SKM-1 (cell line): ENCODE measurements at regions not wholly inside any gene's neighbourhood (a gene's known extent, or its start where the extent isn't known, plus 50 kb on each side); places are given as distances from the start of the nearest gene placed in this dataset.
"Not testable (repeated sequence)": the region's sequence is repeated elsewhere in the genome, so short reads cannot be mapped to it uniquely, and the experiment has no call there.

Experiments
- DNase-seq: peaks from one replicate; lab custom pipeline; 2025; ENCODE audit not compliant: unreplicated experiment; lab: John Stamatoyannopoulos, UW

DNA sequence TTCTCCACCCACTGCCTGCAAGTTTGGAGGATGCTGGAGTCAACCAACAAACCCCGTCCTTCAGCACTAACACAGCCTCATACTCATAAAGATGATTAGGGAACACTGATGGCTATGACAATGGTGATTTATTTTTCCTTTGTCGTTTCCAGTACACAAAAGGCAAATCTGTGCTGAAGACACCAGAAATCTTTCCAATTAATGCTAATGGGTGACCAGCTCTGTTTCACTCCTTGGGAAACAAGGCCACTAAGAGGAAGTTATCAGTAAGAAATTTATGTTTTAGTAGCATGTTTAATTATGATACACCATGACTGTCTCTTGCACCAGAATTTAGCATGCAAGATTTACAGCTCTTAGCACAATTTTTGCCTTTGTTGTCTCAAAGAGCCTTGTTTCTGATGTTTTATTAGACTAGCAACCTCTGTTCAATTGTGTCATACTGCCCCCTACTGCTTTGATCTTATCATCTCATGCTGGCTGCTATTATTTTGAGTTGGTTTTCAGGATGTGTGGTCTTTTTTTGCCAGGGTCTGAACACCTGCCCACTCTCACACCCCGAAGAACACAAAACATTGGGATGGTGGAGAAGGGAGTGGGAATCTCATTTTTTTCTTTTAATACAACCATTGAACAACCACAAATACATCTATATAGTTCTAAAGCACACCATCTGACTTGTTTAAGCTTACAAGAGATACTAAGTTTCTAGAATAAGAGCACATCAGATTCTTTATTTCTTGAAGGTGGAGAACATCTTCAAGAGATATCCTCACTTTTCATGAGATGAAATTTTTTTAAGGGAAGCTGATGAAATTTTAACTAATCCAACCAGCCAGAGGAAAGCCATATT, 160.9 kb downstream of the SPTSSA start:
- no peak for DNase-seq

DNA sequence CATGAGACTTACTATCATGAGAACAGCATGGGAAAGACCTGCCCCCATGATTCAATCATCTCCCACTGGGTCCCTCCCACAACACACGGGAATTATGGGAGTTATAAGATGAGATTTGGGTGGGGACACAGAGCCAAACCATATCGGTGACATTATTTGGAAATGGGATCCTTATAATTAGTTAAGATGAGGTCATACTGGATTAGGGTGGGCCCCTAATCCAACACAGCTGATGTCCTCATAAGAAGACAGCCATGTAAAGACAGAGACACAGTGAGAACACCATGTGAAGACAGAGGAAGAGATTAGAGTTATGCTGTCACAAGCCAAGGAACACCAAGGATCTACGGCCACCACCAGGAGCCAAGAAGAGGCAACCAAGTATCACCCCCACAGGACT, 161.7 kb downstream of the SPTSSA start:
- no peak for DNase-seq

GRCh38 chr14:34299360-34299759, 162.7 kb downstream of the SPTSSA start:
- DNase-seq = no peak

DNA sequence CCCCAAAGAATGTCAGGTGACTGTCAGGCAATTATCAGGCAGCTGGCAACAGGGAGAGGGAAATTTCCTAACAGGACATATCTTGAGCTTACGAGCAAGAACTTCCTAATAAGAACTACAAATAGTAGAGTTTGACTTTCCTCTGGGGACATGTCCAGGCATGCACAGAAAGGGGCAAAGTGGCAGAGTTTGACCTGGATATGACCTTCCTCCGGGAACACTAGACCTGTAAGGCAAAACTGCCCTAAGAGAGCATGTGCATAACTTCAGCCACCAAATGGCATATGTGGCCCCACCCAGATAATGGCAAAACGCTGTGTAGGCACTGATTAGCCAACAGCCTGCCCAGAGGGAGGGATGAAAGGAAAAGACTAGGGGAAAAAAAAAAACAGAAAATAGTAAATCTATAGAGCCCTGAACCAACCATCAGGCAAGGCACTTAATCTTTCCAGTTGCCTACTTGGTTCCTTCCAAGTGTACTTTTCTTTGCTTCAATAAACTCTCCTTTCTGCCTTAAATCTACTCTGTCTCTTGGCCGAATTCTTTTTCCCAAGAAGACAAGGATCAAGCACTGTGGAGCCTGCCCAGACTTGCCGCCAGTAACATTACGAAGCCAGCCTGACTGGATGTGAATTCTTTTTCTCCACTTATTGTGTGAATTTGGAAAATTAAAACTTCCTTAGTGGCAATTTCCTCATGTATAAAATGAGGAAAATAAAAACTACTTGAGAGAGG, 164.1 kb downstream of the SPTSSA start:
- no peak for DNase-seq

GRCh38 chr14:34283590-34283989, 178.4 kb downstream of the SPTSSA start:
- no peak for DNase-seq

DNA sequence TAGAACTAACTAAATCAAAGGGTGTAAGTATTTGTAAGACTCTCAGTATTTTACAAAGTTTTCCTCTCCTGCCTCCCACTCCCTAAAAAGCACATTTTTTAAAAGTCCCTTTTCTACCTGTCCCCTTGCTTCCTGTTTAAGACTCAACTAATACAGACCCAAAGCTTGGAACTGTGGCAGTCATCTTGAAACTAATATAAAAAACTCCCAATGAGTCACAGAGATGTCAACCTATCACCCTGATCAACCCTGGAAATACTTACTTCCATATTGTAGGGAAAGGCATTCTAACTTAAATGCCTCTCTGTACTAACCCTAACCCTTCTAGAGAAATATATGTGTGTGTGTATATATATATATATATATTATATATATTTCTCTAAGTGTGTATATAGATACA, 184.8 kb downstream of the SPTSSA start:
- no peak for DNase-seq

DNA sequence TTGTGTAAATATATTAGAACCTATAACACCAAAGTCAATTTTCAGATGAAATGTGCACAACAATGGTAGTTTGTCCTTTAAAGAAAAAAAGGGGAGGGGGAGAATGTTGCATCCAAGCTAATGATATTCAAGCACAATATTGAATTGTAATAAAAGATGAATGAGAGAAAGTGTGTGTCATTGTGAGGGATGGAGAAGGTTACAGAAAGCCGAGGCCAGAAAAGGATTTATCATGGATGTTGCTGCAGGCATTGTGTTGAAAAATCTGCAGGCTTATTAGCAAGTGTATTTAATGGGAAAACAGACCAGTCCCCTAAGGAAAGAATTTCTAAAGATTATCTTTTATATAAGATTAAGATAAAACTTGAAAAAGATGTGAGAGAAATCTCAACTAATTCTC, 186.5 kb downstream of the SPTSSA start:
- DNase-seq = no peak

DNA sequence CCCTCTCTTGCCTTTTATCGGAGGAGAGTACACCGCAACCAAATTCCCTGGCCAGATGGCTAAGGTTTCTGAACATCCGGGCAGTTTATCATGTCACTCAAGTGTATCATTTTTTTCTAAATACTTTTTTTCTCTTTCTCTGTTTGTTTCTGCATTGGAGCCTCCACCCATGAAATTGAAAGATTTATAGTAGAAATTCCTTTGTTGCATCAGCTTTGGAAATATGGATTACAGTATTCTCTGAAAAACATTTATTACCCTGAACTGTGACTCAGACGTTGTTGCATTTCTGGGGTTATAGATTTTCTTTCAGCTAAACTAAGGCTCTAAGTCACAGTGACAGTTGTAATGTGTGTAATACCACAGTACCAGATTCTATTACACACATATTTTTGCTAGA, 187.0 kb downstream of the SPTSSA start:
- DNase-seq = no peak

DNA sequence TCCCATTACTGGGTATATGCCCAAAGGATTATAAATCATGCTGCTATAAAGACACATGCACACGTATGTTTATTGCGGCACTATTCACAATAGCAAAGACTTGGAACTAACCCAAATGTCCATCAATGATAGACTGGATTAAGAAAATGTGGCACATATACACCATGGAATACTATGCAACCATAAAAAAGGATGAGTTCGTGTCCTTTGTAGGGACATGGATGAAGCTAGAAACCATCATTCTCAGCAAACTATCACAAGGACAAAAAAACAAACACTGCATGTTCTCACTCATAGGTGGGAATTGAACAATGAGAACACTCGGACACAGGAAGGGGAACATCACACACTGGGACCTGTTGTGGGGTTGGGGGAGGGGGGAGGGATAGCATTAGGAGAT, 188.3 kb downstream of the SPTSSA start:
- not testable (repeated sequence) for DNase-seq

- no peak for DNase-seq
These were observed 191.7 kb downstream of the SPTSSA start for GRCh38 chr14:34270361-34270760.

- DNase-seq = no peak
These were observed 195.7 kb downstream of the SPTSSA start for GRCh38 chr14:34266344-34266743.

DNA sequence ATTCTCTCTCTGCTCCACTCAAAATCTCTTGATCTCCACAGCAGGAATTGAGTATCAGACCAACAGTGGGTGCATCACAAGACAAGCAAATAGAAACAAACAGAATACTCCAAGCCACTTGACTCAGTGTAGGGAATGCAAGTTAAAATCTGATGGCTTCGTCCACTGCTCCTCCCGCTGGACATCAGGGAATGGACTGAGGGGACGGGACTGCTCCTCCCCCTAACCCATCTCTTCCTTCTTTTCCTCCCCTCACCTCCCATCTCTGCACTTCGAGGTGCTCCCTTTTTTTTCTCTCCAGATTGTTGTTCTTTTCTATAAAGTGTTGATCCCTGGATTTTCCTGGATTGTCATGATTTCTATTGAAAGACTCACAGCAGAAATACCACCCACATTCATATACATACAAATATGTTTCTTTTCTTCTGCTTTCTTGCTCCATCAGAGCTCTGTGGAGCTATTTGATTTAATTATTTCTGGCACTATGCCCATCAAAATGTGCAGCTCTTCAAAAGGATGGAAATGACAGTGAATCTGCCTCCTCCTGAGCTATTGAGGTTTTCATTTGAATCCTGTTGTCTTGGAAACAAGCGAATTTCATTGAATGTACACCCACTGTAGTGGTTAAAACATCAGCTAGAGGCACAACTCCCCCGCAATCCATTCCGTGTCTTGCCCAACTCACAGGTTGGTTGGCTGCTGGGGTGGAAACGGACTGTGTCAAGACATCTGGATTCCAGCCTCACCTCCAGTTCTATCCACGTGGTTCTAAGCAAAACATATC, 199.7 kb downstream of the SPTSSA start:
- no peak for DNase-seq

DNA sequence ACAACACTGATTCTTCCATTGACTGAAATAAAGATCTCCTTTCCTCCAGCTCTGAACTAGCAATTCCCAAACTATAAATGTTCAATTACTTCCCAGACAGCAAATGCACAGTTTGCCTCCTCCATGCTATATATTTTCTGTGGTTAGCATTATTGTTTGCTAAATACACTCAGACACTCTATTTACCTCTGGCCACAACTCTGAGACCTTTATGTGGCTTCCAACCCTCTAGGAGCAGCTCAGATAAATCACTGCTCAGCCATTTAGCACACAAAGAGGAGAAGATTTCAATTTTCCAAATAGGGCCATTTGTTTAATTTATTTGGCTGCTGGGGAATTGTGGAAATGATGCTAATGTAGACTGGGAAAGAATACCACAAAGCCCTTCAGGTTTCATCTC, 202.0 kb downstream of the SPTSSA start:
- DNase-seq = no peak

DNA sequence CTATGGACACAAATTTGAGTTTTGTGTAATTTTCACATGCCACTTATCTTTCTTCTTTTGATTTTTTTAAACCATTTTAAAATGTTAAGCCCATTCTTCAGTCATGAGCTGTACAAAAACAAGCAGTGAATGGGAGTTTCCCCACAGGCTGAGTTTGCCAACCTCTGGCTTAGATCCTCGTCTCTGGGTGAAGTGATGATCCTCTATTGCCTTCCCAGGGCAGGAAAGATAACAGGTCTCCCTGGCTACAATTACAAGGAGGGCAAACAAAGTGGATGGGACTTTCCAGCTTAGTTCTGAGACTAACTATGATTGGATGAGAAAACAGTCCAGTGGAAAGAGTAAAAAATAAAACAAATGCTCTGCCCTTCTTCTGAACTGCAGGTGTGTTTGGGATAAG, 203.7 kb downstream of the SPTSSA start:
- no peak for DNase-seq

- DNase-seq = no peak
These were observed 204.5 kb downstream of the SPTSSA start for GRCh38 chr14:34257505-34257904.

DNA sequence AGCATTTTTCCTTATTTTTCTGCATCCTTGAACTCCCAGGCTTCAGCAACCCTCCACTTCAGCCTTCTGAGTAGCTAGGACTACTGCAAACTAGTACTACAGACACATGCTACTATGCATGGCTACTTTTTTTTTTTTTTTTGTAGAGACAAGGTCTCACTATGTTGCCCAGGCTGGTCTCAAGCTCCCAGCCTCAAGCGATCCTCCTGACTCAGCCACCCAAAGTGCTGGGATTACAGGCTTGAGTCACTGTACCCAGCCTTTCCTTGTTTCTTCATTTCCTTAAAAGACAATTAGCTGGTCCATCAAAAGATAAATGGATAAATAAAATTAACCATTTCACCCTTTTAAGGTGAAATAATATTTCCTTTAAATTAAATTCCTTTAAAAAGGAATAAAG, 205.8 kb downstream of the SPTSSA start:
- no peak for DNase-seq

DNA sequence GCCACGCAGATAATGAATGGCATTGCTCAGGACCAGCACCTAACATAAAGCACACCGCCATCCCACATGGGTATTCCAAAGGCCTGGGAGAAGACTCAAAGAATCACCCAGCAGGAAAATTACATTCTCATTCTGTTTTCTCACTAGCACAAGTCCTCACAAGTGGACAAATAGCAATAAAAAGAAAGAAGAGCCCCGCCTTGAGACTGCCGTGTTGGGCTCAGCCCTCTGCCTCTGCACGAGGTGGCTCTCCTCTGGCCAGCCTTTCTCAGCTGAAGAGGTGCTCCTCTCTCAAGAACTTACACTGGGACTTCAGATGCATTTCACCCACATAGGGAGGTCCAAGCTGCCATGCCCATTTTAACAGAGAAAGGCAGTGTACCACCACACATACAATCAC, 207.5 kb downstream of the SPTSSA start:
- DNase-seq = no peak

DNA sequence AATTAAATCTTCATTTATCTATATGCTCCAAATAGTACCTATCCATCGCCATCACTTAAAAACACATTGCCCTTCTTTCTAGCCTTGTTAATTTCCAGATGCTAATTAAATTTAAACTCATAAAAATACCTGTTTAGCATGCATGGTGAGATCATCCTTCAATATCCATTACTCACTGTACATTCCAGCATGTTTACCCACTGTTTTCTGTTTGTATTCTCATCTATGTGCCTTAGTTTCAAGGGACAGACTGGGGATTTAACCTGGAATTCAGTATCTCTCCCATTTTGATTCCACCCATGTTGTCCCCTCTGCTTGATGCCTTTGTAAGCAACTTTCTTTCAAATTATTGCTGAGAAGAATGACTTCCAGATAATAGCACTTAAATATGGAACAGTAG, 208.0 kb downstream of the SPTSSA start:
- DNase-seq = no peak

GRCh38 chr14:34252227-34252626, 209.8 kb downstream of the SPTSSA start:
- no peak for DNase-seq

DNA sequence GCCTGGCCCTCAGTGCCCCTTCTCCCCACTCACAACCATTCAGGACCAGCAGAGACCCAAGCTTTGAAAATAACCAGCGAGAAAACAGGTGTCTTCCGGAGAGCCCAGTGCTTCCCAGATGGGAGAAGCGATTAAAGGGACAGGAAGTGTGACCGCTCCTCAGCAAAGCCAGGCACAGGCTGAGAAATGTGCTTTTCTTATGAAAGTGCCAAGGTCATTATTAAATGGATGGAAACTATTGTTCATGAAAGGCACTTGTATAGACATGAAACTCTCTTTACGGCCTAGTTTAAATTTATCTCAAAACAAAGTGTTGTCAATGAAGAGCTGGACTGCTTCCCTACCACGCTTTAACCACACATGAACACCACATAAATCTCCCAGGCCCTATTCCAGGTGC, 210.4 kb downstream of the SPTSSA start:
- DNase-seq = no peak

GRCh38 chr14:34250959-34251358, 211.1 kb downstream of the SPTSSA start:
- DNase-seq = no peak

DNA sequence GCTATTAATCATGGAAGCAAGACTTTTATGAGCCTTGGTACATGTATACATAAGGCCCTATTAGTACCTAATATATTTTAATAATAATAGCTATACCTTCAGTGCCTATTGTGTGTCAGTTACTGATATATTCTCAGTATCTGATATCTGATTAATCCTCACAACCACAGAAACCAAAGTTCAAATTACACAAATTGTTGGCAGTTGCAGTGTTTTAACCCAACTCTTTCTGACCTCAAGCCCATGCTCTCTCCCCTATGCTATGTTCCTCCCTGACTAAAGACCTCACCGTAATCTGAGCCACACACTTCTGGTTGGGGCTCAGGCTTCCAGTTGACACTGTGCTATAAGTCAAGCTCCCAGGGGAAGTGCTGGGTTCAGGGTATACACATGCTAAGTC, 214.4 kb downstream of the SPTSSA start:
- no peak for DNase-seq
